Mesenchymal stem cell (in vitro differentiated cells and primary cell): ENCODE measurements at regions not wholly inside any gene's neighbourhood (a gene's known extent, or its start where the extent isn't known, plus 50 kb on each side); places are given as distances from the start of the nearest gene placed in this dataset.

Source experiments
- DNase-seq: peaks from one replicate; pipeline ENCODE4 v3.0.0-alpha.2; 2013
- H2AFZ ChIP-seq: one replicate; pipeline ENCODE4 v1.6.1; 2013; ENCODE audit warnings: low read depth, mild to moderate bottlenecking, control low read depth, inconsistent platforms, low read length, moderate library complexity
- H2AK5ac ChIP-seq: 2 replicates; pipeline ENCODE4 v1.6.1; 2013; ENCODE audit warnings: low read length, moderate library complexity, mild to moderate bottlenecking, inconsistent platforms; ENCODE audit not compliant: severe bottlenecking
- H2BK120ac ChIP-seq: one replicate; pipeline ENCODE4 v1.6.1; 2013; ENCODE audit warnings: low read depth, mild to moderate bottlenecking, inconsistent platforms, low read length, moderate library complexity
- H2BK12ac ChIP-seq, 2 experiments: one replicate each; pipeline ENCODE4 v1.6.1; 2013; ENCODE audit warnings: inconsistent platforms in 2 of 2, low read length in 2 of 2, mild to moderate bottlenecking in 2 of 2, moderate library complexity in 2 of 2, control low read depth in 1 of 2
- H2BK15ac ChIP-seq: one replicate; pipeline ENCODE4 v1.6.1; 2013; ENCODE audit warnings: mild to moderate bottlenecking, low read depth, inconsistent platforms; ENCODE audit not compliant: poor library complexity, severe bottlenecking
- H2BK5ac ChIP-seq: 2 replicates; pipeline ENCODE4 v1.6.1; 2013; ENCODE audit warnings: low read depth, mild to moderate bottlenecking, low read length, control low read depth, inconsistent platforms; ENCODE audit not compliant: poor library complexity, severe bottlenecking
- H3K14ac ChIP-seq, 2 experiments: one replicate each; pipeline ENCODE4 v1.6.1; 2013; ENCODE audit warnings: inconsistent platforms in 2 of 2, low read length in 2 of 2, control low read depth in 1 of 2, mild to moderate bottlenecking in 1 of 2, moderate library complexity in 1 of 2
- H3K18ac ChIP-seq, 2 experiments: one replicate each; pipeline ENCODE4 v1.6.1; 2013; ENCODE audit warnings: inconsistent platforms in 2 of 2, low read length in 2 of 2, control low read depth in 1 of 2, low read depth in 1 of 2, mild to moderate bottlenecking in 1 of 2
- H3K23ac ChIP-seq, 2 experiments: one replicate each; pipeline ENCODE4 v1.6.1; 2013; ENCODE audit warnings: inconsistent platforms in 2 of 2, low read length in 2 of 2, mild to moderate bottlenecking in 2 of 2, moderate library complexity in 2 of 2, control low read depth in 1 of 2
- H3K27ac ChIP-seq: 2 replicates; pipeline ENCODE4 v1.5.1; 2013; ENCODE audit warnings: mild to moderate bottlenecking, moderate library complexity, low read length, control low read depth, inconsistent platforms; ENCODE audit not compliant: poor library complexity, severe bottlenecking
- H3K27me3 ChIP-seq, 2 experiments: 2 replicates each; pipeline versions ENCODE4 v1.6.1 to v1.7.0; 2013; ENCODE audit warnings: low read length in 2 of 2, mild to moderate bottlenecking in 2 of 2, moderate library complexity in 2 of 2, control low read depth in 1 of 2, inconsistent platforms in 1 of 2; ENCODE audit not compliant: control insufficient read depth in 1 of 2, insufficient read depth in 1 of 2
- H3K36me3 ChIP-seq, 2 experiments: 2 replicates each; pipeline versions ENCODE4 v1.6.1 to v1.7.0; 2013; ENCODE audit warnings: low read length in 2 of 2, control low read depth in 1 of 2, inconsistent platforms in 1 of 2, low read depth in 1 of 2, mild to moderate bottlenecking in 1 of 2; ENCODE audit not compliant: insufficient read depth in 2 of 2, control insufficient read depth in 1 of 2
- H3K4ac ChIP-seq, 2 experiments: one replicate each; pipeline ENCODE4 v1.6.1; 2013; ENCODE audit warnings: inconsistent platforms in 2 of 2, low read length in 2 of 2, mild to moderate bottlenecking in 2 of 2, moderate library complexity in 2 of 2, control low read depth in 1 of 2, low read depth in 1 of 2
- H3K4me1 ChIP-seq: 2 replicates; pipeline ENCODE4 v1.6.1; 2013; ENCODE audit warnings: low read depth, low read length, control low read depth; ENCODE audit not compliant: control insufficient read depth, insufficient read depth
- H3K4me2 ChIP-seq: 2 replicates; pipeline ENCODE4 v1.6.1; 2013; ENCODE audit warnings: low read length, mild to moderate bottlenecking, inconsistent platforms; ENCODE audit not compliant: poor library complexity, severe bottlenecking
- H3K4me3 ChIP-seq, 2 experiments: 2 replicates each; pipeline versions ENCODE4 v1.5.1 to v1.7.0; 2013; ENCODE audit warnings: low read length in 2 of 2, mild to moderate bottlenecking in 2 of 2, control low read depth in 1 of 2, low read depth in 1 of 2; ENCODE audit not compliant: insufficient read depth in 1 of 2
- H3K79me1 ChIP-seq: replicated peaks from 2 replicates; pipeline ENCODE4 v1.6.1; 2013; ENCODE audit warnings: mild to moderate bottlenecking, control low read depth, low read length, inconsistent platforms; ENCODE audit not compliant: poor library complexity, severe bottlenecking
- H3K9ac ChIP-seq: 2 replicates; pipeline ENCODE4 v1.7.0; 2013; ENCODE audit warnings: mild to moderate bottlenecking, low read length, moderate library complexity
- H3K9me3 ChIP-seq: 2 replicates; pipeline ENCODE4 v1.7.0; 2013; ENCODE audit warnings: mild to moderate bottlenecking, low read length; ENCODE audit not compliant: control insufficient read depth
- H4K8ac ChIP-seq: one replicate; pipeline ENCODE4 v1.6.1; 2013; ENCODE audit warnings: inconsistent platforms, mild to moderate bottlenecking, low read length, moderate library complexity
- H4K91ac ChIP-seq: one replicate; pipeline ENCODE4 v1.6.1; 2013; ENCODE audit warnings: mild to moderate bottlenecking, low read length, inconsistent platforms
- WGBS: methylation state at CpG from one replicate; pipeline ENCODE4 v1.1.7; 2013; ENCODE audit warnings: mixed read lengths; 5-methylcytosine and 5-hydroxymethylcytosine counted together

GRCh38 chr2:236636714-236637470 lies 67.3 kb downstream of the ACKR3 start:
- Histone ChIP-seq H2AFZ (no peak overlapping the region), H3K27ac (no peak overlapping the region), H4K91ac (no peak overlapping the region), H2BK12ac (no peak overlapping the region), H2BK15ac (no peak overlapping the region), H2AK5ac (no peak overlapping the region), H3K23ac (no peak overlapping the region), H2BK5ac (no peak overlapping the region), H2BK120ac (no peak overlapping the region), H3K4me1 (no peaks in the 10 kb centered on the region), H3K4ac (no peak overlapping the region), H3K4me2 (no peak overlapping the region), H3K18ac (no peak overlapping the region), H3K4me3 (no peak overlapping the region), H3K14ac (no peak overlapping the region), H3K79me1 (no peaks in the 10 kb centered on the region), H4K8ac (no peak overlapping the region), H3K9me3 (peaks cover 13% of the 10 kb centered on the region), H3K27me3 (peaks cover 3 to 10% of the 10 kb centered on the region in 2 experiments), H3K9ac (no peak overlapping the region), H3K36me3 (no peaks in the 10 kb centered on the region)
- no peak for DNase-seq
- WGBS = 93% methylated on average over 18 of the region's 18 CpGs

- peaks cover 13% of the 10 kb centered on the region for H3K9me3 ChIP-seq
- H4K91ac ChIP-seq = no peak overlapping the region
- no peak overlapping the region for H3K9ac ChIP-seq
- H3K23ac ChIP-seq = no peak overlapping the region
- peaks cover under 1 to 3% of the 10 kb centered on the region in 2 experiments for H3K27me3 ChIP-seq
- no peak overlapping the region for H2BK120ac ChIP-seq
- no peak overlapping the region for H3K4me3 ChIP-seq
- peaks cover 3% of the 10 kb centered on the region for H3K4me1 ChIP-seq
- no peak overlapping the region for H2AK5ac ChIP-seq
- H3K14ac ChIP-seq = no peak overlapping the region
- WGBS = 76% methylated on average over 6 of the region's 6 CpGs
- H2AFZ ChIP-seq = no peak overlapping the region
- H4K8ac ChIP-seq = no peak overlapping the region
- no peak overlapping the region for H2BK12ac ChIP-seq
- no peak overlapping the region for H3K4me2 ChIP-seq
- H2BK15ac ChIP-seq = no peak overlapping the region
- H3K36me3 ChIP-seq = no peaks in the 10 kb centered on the region
- no peak overlapping the region for H2BK5ac ChIP-seq
- no peaks in the 10 kb centered on the region for H3K79me1 ChIP-seq
- H3K27ac ChIP-seq = no peak overlapping the region
- H3K4ac ChIP-seq = no peak overlapping the region
- no peak overlapping the region for H3K18ac ChIP-seq
- DNase-seq = no peak
Observed at GRCh38 chr2:236637686-236638569, 68.3 kb downstream of the ACKR3 start.

DNA sequence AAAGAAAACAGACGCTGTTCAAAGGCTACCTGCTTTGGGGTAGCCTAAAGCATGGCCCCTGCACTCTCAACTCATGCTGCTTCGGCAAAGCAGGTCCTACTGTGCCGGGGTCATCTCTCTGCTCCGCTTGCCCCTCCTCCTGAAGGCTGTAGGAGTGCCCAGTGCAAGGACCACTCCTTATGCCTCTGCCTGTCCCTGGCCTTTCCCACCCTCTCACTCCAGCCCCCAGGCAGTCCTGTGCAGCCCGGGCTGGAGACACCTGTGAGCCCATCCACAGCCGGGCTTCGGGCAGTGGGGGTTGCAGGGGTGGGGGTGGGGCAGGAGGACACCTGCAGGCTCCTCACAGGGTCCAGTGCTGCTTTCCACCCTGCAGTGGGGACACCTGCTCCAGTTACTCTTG lies 69.1 kb downstream of the ACKR3 start:
- H3K27ac ChIP-seq = no peak overlapping the region
- DNase-seq = no peak
- 90% methylated on average over 6 of the region's 7 CpGs for WGBS
- no peak overlapping the region for H3K9ac ChIP-seq
- no peaks in the 10 kb centered on the region for H3K36me3 ChIP-seq
- no peak overlapping the region for H3K14ac ChIP-seq
- H3K18ac ChIP-seq = no peak overlapping the region
- H3K27me3 ChIP-seq = no peaks in the 10 kb centered on the region
- H3K4me2 ChIP-seq = no peak overlapping the region
- H2BK12ac ChIP-seq = no peak overlapping the region
- no peak overlapping the region for H2AFZ ChIP-seq
- H4K8ac ChIP-seq = no peak overlapping the region
- no peak overlapping the region for H2BK15ac ChIP-seq
- no peak overlapping the region for H2BK5ac ChIP-seq
- H2AK5ac ChIP-seq = no peak overlapping the region
- no peak overlapping the region for H4K91ac ChIP-seq
- H2BK120ac ChIP-seq = no peak overlapping the region
- H3K23ac ChIP-seq = no peak overlapping the region
- H3K4me1 ChIP-seq = peaks cover 8% of the 10 kb centered on the region
- H3K9me3 ChIP-seq = peaks cover 15% of the 10 kb centered on the region
- H3K4me3 ChIP-seq = no peak overlapping the region
- H3K79me1 ChIP-seq = no peaks in the 10 kb centered on the region
- H3K4ac ChIP-seq = no peak overlapping the region
